NCI-H748 (cell line): ENCODE measurements at regions not wholly inside any gene's neighbourhood (a gene's known extent, or its start where the extent isn't known, plus 50 kb on each side); places are given as distances from the start of the nearest gene placed in this dataset.
"Not testable (repeated sequence)": the region's sequence is repeated elsewhere in the genome, so short reads cannot be mapped to it uniquely, and the experiment has no call there.

Experiments
- DNase-seq: peaks from one replicate; lab custom pipeline; 2025; ENCODE audit not compliant: unreplicated experiment; lab: John Stamatoyannopoulos, UW

DNA sequence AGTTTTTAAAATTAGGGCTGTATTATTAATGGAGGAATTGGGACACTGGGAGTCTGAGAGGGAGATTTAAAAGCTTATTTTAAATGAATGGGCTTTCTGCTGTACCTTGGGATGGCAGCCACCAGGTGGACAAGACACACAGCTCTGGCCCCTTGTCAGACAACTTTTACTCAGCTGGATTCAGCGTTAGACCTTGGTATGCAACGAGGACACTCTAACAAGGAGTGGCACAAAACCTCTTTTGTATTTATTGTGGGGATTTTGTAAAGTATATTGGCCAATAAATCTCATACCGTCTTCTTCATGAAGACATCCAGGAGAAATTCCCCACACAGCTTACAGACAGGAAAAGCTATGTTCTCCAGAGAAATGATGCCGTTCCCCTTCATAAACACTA is 105.7 kb downstream of the LCA5 start:
- DNase-seq, result no peak

DNA sequence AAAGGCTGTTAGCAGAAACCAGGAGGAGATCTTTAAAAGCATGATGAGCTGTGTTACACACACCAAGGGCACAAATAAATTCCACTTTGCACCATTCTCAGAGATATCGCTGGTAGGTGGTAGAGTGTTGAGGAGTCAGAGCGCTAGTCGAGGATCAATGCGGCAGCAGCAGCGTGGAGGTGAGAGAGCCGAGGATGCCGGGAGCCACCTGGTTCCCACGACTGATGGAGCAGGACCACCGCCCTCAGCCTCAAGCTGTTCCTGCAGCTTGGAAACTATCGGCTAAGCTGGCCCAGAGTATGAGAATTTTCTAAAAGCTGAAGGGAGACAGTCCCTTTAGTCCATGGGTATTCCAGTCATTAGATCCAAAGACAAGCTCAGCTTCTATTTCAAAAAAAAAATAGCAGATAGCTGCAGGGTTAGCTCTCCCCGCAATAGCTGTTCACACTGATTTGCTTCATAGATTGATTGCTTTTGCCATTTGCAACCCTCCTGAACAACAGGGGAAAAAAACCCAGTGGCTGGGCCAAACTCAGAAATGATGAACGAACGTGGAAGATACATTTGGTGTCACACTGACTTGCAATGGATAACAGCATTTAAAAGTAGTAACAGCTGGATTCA is 106.2 kb downstream of the LCA5 start:
- DNase-seq, result no peak

DNA sequence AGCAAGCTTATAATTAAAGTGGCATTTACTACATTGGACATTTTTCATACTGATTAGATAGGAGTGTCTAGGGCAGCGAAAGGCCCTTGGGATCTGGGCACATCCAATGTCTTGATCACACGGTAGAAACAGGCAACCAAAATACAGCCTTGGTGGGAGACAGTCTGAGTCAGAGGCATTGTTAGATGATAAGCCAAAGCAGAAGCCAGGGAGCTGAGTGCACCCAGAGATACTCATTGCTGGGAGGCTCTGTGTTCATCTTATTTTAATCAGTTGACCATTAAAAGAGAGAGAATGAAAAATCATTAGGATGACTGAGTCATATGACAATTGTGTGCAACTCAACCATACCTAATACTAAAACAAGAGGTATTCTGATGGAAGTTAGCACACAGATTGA is 109.5 kb downstream of the LCA5 start:
- no peak for DNase-seq

DNA sequence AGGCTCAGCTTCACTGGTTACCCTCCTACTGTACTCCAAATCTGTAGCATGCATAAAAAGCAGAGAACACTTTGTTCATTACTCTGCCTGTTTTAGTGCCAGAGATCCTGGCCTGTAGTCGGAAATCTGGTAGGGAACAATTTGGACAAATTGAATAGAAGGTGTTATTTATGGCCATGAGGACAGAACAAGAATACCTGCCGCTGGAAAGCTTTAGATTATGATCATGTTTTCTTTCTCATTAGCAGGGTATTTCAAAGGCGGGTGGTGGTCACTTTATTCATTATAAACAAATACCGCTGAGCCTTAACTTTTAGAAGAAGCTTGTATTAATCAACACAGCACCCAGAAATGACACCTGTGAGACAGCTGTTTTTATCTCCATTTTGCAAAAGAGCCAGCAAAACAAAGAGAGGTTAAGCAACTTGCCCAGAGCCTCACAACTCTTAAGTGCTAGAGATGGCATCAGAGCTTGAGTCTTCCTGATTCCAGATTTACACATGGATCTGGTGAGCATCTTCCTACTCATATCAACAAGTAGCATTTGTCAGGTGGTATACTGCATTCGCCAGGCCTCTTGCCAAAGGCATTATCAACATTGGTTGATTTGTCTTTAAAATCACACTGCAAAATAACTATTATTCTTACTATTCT is 110.5 kb downstream of the LCA5 start:
- DNase-seq, result peak; percentile 5

DNA sequence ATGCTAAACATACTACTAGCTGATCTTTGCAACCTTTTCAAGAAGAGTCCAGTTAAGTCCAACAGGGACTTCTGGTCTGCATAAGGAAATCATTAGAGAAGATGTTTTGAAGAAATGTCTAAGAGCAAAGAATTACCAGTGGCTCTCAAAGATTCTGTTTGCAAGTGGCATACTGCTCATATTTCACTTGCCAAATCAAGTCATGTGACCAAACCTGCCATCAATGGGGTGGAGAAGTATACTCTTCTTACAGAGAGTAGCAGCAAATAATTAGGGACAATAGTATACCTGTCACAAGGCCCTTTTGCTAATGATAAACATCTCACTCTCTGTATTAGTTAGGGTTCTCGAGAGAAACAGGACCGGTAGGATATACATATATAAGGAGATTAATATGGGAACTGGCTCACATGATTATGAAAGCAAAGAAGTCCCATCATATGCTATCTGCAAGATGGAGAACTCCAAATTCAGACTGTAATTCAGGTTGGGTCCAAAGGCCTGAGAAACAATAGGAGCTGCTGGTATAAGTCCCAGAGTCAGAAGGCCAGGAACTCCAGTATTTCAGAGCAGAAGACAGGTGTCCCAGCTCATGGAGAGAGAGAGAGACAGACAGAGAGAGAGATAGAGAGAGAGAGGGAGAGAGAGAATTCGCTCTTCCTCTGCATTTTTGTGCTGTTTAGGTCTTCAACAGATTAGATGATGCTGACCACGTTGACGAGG is 111.5 kb downstream of the LCA5 start:
- DNase-seq, result no peak

DNA sequence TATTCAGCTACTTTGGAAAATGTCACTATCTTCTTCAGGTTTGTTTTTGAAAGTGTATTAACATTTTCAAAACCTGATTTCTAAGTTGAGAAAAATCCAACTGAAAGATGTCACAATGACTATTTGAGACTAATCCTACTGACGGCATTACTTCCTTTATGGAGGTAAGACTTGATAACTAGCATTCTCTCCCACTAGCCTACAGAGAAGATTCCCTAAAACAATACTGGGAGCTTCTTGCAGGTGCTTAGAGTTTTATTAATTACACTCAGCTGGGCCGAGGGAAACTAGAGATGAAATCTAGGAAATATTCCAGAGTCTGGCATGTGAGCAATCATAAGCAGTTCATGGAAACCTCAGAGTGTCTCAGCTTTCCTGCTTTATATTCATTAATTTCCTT is 114.0 kb downstream of the LCA5 start:
- DNase-seq, result no peak

- DNase-seq, result no peak
These were observed 114.6 kb downstream of the LCA5 start for GRCh38 chr6:79422666-79423065.

GRCh38 chr6:79421707-79422484 is 115.3 kb downstream of the LCA5 start:
- peak; percentile 91 for DNase-seq

- DNase-seq, result peak; percentile 12
These were observed 116.2 kb downstream of the LCA5 start for GRCh38 chr6:79421001-79421411.

- peak; percentile 39 for DNase-seq
These were observed 117.2 kb downstream of the LCA5 start for GRCh38 chr6:79420054-79420453.

DNA sequence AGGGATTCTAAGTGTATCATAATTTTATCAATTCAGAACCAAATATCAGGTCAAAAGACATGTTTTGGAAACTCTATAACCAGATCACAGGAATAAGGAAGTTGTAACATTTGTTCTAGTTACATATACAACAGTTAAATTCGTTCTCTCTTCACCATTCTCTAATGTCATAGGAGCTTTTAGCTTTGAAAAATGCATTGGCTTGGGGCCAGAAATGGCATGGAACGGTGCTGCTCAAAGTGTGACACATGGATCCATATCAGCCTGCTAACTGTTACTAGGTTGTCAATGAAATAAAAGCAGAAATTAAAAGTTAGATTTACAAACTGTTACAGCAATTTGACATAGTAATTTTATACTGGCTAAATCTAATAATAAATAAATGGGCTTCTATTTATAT is 120.3 kb downstream of the LCA5 start:
- DNase-seq, result no peak

DNA sequence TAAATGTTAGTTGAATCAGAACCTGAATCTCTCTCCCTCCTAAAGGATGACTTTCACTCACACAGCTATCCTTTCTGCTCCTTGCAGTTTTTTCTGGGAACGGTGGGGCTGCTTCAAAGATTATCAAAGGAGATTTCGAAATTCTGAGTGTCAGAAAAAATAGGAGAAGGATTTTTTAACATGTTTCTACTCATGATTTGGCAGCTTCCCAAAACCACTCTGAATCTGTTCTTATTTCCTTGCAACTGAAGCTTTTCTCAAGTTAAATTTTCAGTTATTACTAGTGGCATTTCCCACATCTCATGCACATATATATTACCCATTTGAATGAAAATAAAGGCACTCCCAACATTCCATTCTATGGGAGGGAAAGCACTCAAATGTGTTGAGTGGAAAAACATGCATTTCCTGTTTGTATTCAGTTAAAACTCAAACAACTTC is 123.6 kb downstream of the LCA5 start:
- no peak for DNase-seq

- DNase-seq, result no peak
These were observed 126.4 kb downstream of the LCA5 start for GRCh38 chr6:79410806-79411205.

DNA sequence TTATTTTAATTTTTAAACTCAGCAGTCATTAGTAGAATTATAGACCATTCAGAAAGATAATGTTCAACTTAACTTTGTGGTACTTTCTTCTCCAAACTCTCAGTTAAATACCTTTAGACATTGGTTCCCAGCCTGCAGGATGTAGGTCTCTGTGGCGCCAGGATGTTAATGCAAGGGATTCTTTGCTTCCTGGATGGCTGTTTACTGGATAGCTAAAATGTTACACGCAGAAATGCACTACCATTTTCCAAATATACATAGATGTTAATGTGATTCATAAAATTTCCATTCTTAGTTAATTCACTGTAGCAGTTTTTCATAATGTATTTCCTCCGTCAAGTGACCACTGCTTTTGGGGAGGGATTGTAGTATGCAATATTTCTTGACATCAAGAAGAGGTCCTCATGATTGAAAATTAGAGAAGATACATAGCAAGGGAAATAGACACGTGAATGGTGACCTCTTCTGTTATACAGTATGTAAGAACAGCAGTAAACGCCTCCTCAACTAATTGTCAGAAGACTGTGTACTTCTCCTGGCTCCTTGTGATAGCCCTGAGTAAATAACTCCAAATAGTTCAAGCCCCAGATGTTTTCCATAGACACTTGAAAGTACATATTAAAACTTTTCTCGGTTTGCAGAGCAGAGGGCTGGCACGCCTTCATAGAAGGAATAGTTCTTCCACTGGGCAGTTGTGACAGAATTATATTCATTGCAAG is 128.8 kb downstream of the LCA5 start:
- DNase-seq, result no peak

- DNase-seq, result no peak
These were observed 132.6 kb downstream of the LCA5 start for GRCh38 chr6:79404677-79405076.

GRCh38 chr6:79404261-79404660 is 133.0 kb downstream of the LCA5 start:
- no peak for DNase-seq

- peak; percentile 9 for DNase-seq
These were observed 133.7 kb downstream of the LCA5 start for GRCh38 chr6:79403563-79403962.

DNA sequence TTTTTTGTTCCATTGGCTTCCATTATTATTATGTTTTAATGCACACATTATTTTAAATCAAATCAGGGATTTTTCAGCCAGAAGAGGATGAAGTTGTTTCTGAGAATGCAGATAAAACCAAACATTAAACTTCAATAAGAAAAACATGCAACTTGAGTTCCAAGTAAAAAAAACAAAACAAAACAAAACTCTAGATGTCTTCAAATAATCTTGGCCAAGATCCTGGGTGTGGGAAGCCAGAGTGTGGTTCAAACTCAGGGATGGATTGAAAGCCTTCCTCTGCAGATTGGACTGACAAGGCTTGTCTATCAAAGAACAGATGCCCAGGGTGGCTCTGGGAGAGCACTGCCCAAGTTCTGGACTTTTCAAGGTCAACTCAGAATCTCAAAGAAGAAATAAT is 134.1 kb downstream of the LCA5 start:
- DNase-seq, result no peak

GRCh38 chr6:79399499-79399898 is 137.7 kb downstream of the LCA5 start:
- DNase-seq, result no peak

DNA sequence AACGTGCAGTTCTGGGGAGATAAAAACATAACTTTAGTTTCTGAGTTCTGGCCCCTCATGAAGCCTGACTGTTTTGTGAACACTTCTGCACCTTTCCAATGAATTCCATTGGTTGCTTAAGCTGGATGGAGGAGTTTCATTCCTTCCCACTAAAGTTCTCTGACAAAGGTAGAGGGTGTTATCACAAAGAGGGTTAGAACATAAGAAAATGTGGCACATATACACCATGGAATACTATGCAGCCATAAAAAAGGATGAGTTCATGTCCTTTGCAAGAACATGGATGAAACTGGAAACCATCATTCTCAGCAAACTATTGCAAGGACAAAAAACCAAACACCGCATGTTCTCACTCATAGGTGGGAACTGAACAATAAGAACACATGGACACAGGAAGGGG is 138.6 kb downstream of the LCA5 start:
- not testable (repeated sequence) for DNase-seq

DNA sequence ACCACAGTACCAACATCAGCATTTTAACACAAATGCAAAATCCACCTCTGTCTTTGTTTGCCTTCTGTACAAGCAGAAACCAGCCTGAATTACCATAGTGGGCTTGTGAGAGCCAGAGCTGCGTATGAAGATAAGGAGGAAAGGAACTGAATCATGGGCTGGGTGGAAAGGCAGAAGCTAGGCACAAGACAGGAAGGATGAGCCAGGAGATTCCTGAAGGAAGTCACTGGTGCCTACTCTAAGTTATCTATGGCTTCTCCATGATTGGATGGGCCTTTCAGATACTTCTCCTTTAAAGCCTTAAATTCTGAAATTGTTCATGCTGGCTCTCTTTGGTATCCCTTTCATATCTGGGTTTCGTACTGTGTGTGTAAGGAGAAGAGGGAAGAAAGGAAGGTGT is 140.6 kb downstream of the LCA5 start:
- DNase-seq, result no peak
